ENCODE measurements at regions not wholly inside any gene's neighbourhood (a gene's known extent, or its start where the extent isn't known, plus 50 kb on each side); places are given as distances from the start of the nearest gene placed in this dataset.
"Not testable (repeated sequence)": the region's sequence is repeated elsewhere in the genome, so short reads cannot be mapped to it uniquely, and the experiment has no call there.

DNA sequence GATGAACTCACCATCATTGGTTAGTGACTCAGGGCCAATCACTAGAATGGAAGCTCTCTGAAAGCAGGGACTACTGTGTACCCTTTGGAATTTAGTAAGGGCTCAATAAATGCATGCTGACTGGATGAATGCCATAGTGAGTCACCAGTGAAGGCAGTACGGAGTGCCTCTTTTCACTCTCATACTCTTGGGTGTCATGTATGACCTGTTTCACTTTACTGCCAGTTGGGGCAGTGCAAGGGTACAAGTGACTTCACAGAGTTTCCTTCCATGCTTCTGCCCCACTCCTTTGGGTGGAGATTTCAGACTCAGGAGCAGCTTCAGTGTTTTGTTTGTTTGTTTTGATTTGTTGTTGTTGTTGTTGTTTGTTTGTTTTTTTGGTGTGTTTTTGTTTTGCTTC is 57.7 kb downstream of the SOX3 start:
- no peak for DNase-seq

DNA sequence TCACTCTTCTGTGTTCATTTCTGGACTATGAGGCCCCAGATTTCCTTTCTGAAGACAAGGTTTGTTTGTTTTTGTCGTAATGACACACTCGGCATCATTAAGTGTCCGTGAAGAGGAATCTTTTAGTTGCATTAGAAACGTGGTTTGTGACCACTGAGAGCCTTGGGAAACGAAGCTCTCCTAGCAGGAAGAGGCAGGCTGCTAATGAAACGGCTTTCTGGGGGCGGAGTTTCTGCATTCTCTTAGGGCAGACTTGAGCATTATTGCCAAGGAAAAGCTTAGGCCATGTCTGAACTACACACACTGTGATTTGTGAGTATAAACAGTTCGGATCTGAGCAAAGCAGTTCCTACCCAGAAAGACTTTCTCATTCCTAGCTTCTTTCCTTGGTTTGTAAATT is 64.0 kb downstream of the SOX3 start:
- DNase-seq: no peak

DNA sequence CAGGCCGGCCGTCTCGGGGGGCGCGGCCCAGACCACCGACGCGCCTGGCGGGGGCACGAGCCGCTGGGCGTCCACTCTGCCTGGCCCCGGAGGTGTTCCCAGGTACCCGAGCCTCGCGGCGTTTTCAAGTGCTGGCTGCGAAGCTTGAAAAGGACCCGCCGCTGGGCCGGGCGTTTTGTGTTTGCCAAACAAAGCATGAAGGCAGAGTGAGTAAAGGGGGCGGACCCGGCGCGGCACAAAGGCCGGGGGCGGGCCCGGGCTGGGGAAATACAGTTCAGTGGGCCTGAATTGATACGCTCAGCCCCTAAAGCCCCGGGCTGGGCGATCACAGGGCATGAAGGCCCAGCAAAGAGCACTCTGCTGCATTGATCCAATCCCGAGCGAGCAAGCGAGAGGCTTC is 65.4 kb downstream of the SOX3 start:
- no peak for DNase-seq

DNA sequence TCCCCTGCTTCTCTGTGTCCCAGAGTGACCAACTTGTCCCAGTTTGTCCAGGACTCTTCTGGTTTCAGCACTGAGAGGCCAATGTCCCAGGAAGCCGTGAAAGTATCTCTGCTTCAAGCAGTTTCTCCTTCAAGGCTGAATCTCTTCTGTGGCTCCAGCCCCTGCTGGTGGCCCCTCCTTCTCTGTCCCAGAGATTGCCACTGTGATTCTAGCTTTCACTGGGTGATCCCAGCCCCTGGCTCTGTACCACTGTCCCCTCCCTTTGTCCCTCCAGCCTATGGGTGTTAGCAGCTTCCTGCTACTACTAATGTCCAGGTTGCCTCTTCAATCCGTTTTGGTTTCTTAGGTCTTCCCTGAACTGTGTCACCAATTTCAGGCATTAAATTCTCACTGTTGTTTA is 70.5 kb downstream of the SOX3 start:
- DNase-seq: no peak

DNA sequence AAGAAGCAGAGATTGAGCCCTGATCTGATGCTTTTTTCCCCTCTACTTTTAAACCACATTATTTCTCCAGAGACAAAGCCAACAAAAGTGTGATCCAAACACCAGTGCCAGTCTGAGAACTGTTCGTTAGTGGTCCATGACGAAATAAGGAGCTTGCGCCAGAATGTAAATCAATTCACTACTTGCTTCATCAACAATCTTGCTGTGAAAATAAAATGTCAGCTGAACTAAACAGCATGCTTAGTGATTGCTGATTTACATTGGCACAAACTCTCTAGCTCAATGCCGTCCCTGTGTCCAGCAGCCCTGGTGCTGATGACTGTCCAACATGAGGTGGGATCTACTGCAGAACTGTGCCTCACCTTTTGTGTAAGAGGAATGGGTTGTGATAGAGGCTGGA is 71.3 kb downstream of the SOX3 start:
- no peak for DNase-seq

DNA sequence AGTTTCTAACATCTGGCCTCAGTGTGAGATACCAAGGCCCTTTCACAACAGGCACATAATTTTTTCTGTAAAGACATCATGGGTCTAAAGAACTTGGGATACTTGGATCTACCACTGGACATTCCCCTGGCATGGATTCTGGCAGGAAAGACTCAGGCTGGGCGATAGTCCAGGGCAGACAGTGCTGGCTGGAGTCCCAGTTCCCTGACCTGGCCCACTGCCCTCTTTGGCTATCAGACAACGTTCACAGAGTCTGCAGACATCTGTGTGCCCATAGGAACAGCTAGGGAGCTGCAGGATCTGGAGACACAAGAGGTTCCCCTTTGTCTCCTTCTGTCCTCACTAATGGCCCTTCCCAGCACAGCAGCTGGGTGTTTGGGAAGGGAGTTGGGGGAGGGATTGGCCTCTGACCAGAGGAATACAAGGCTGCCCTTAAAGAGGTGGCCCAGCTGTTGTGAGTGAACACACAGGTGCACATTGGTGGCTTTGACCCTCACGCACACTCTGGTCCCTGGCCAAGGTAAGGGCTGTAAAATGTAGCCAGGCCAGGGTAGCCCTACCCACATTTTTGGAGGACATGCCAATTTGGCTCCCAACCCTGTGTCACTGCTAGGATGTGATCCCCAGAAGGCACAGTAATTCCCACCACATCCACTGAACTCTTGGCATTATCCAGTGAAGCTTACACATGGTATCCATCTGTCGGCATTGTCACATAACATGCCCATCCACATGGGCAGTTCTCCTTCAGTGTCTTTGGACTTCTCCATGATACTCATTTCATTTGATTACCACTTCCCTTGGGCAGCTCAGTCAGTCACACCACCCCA is 72.3 kb downstream of the SOX3 start:
- no peak for DNase-seq

DNA sequence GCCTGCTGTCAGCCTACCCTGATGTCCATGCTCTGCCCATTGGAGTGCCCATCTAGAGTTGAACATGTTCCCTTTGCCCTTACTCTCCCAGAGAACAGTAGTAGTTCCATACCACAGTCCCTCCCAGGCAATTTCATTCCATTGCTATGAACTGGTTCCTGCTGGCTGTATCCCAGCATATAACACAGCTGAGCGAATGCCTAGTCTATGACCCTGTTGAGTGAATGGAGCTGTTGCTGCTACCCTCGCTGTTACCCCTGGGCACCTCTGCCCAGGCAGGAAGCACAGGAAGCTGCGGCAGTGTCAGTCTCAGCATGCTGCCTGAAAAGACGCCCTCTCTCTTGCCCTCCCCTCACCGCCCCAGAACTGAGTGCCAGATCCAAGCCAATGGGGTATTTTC is 73.3 kb downstream of the SOX3 start:
- no peak for DNase-seq

DNA sequence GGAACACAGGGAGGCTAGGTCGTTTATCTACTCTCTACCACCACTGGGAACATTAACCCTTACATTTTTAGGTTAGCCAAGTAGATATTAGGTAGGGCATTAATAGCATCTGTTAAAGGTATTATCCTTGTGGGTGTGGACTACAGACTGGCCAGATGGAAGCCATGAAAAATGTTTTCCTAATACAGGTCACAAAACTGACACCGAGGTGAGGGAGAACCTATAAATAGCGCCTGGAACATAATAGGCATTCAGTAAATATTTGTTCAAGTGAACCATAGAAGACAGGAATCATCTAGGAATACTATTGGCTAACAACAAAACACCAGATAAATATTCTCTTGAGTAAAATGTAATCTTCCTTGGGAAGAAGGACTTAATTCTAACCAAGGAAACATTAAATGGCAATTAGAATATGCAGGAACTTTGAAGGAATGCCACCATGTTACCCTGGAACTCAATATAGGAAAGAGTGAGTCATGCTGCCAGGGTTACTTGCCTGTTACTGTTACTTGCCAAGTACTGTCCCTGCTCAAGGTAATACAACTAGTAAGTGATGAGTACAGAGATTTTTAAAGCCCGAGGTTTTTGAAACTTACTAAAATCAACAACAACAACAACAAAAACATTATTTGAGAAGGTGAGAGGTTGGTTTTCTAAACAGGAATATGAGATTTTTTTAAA is 79.0 kb downstream of the SOX3 start:
- no peak for DNase-seq

DNA sequence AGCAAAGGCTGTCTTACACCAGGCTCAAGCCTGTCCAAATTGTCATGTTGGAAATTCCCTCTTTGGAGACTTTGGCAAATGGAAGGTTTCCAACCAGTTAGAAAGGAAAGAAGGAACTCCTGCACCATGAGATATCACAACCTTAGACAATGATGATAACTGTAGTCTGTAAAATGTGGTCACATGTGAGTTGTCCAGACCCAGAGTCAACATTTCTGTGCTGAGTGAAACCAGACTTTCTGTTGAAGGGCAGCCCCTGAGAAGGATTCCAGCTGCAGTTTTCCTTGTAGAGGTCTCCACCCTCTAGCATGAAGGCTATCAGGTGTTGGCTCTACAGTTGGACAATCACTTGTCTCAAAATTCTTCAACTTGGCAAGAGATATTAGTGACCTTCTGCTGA is 82.4 kb downstream of the SOX3 start:
- DNase-seq: no peak

DNA sequence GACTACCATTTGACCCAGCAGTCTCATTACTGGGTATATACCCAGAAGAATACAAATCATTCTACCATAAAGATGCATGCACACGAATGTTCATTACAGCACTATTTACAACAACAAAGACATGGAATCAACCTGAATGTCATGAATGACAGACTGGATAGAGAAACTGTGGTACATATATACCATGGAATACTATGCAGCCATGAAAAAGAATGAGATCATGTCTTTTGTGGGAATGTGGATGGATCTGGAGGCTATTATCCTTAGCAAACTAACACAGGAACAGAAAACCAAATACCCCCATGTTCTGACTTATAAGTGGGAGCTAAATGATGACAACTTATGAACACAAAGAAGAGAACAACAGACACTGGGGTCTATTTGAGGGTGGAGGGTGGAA is 102.7 kb downstream of the SOX3 start:
- not testable (repeated sequence) for DNase-seq

DNA sequence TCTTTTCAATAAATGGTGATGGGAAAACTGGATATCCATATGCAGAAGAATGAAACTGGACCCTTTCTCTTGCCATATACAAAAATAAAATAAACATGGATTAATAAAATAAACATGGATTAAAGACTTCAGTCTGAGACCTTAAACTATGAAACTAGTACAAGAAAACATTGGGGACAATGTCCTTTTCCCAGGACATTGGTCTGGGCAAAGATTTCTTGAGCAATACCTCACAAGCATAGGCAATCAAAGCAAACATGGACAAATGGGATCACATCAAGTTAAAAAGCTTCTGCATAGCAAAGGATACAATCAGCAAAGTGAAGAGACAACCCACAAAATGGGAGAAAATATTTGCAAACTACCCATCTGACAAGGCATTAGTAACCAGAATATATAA is 108.5 kb downstream of the SOX3 start:
- DNase-seq: not testable (repeated sequence)

DNA sequence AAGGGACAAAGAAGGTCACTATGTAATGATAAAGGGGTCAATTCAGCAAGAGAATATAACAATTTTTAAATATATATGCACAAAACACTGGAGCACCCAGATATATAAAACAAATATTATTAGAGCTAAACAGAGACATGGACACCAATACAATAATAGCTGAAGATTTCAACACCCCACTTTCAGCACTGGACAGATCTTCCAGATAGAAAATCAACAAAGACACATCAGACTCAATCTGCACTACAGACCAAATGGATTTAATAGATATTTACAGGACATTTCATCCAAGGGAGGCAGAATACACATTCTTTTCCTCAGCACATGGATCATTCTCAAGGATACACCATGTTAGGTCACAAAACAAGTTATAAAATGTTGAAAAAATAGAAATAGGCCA is 111.4 kb downstream of the SOX3 start:
- no peak for DNase-seq

DNA sequence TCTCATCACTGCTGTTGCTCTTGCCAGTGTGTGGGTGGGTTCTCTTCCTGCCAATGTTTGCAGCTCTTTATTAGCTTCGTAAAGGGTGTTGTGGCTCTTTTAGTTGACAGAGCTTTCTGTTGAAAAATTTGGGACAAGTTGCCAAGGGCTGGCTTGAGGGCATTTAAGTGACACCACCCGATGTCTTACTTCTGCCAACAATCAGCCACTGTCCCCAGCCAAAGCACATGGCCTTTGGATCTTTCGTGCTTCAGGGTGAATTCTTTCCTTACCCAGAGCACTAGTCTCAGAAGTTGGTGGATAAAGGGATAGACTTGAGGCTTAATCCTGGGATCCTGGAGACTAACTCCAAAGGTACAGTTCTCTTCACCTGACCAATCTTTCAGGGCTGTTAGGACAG is 113.6 kb downstream of the SOX3 start:
- DNase-seq: no peak

DNA sequence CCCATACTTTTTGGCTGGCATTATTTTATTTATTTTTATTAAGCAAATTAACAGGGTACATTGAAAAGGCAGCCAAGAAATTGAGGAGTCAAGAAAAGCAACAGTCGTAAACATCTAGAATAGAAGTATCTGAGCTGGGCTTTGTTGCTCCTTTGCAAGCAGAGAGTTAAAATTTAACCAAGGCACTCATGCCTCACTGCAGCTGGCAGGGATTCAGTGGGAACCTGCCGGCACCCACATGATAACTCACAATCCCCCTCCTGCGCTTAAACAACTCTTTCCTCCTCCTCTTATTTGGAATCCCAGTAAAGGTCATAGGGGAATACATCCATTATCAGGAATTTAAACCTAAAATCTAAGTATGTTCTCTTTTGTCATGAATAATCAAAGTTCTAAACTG is 115.5 kb downstream of the SOX3 start:
- DNase-seq: no peak

DNA sequence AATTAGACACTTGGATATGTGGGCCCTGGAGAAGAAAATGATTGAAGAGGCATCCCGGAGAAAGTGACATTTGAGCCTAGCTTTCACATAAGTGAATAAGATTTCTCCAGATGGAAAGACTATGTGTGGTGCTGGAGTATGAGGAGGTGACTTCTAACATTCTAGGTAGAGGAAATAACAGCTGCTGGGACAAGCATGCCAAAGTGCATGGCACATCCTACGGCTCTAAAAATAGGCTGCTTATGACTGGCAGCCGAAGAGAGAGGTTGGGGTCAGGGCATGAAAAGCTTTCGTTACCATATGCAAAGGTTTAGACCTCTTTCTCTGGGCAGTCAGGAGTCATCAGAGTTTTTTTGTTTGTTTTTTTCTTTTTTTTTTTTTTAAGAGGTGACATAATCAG is 142.0 kb downstream of the SOX3 start:
- DNase-seq: no peak

DNA sequence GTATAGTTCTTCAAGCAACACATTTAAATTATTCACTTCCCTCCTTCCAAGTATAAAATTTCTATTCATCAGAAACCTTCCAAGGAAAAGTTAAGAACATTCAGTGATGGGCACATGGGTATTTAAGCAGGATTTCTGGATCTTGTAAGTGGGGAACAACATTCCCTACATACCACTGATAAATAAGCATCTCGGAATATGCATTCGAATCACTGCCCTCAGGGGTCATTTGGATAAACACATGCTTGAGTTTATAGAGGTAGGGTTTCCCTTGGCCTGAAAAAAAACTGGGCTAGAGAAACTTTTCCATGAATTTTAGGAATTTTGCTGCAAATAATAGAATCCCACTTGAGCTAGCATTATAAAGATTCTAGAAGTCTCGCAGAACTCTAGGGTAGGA is 143.9 kb downstream of the SOX3 start:
- no peak for DNase-seq

DNA sequence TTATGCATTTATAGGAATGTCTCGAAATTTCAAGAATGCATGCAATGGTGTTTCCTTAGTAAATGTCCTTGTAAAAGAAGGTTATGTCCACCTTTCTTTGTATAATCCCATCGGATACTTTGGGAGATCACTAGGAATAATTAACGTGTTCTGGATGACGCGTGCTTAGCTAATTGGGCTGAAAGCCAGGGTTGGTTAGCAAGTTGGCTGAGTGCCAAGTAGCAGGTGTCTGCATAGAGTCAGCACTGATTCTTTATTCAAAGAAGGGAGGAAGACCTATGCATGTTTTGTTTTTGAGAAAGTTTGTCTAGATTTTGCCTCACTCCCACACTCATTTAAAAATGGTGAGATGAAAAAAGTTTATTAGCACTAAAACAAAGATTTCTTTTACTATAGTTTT is 144.6 kb downstream of the SOX3 start:
- no peak for DNase-seq

DNA sequence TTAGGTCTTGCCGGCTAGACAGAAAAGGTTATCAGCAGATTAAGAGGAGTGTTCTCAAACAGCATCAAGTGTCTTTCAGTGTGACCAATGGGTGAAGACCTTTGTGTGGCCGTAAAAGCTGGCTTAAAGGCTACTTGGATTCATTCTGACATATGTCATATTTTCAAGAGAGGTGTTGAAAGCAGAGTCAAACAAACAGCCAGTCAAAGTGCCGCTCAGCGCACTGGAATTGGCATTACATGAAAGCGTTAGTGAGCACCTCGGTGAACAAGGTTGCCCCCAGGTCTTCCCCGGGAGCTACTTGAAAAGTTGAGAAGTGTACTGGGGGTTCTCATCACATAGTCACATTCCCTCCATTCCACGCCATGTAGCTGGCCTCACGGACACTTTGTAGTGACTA is 148.9 kb downstream of the SOX3 start:
- no peak for DNase-seq

DNA sequence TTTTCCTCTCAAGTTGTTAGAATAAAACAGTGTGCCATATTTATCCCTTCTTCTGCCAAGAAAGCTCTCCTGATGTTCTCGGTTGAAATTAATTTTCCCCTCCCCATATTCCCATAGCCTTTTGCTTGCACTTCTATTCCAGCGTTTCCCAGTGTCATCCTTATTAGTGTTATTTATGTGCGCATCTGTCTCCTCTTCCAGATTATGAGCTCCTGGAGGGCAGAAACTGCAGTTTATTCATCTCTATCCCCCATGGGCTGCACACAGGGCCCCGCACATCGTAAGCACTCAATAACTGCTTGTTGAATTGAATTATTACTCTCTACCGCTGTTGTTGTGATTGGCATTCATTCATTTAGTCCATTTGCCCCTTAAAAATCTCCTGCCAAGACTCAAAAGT is 149.4 kb downstream of the SOX3 start:
- no peak for DNase-seq

DNA sequence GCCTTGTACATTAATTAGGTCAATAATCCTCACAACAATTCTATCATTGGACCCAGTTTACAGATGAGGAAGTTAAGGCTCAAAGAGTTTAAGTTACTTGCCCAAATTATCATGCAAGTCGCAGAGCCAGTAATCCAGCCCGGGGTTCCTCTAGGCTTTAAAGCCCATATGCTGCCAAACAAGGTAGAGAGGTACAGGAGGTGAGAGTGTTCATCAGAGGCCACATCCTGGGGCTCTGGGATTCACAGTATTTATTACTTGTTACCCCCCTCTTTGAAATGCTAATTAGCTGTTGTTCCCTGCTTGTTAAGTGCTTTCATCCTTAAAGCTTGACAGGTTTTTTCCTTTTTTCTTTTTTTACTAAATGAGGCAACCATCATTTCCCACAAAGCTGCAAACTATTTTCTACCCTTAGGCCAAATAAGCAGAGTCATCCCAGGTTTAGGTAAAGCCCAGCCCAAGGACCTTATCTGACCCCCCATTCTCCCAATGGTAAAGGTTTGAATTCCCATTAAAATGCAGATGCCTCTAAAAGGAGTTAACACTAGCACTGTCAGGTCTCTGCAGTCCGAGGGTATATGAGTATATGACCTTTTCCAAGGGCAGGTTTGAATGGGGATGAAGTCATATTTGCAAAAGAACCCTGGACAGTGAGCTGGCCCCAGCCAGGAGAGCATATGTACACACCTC is 150.3 kb downstream of the SOX3 start:
- DNase-seq: no peak

DNA sequence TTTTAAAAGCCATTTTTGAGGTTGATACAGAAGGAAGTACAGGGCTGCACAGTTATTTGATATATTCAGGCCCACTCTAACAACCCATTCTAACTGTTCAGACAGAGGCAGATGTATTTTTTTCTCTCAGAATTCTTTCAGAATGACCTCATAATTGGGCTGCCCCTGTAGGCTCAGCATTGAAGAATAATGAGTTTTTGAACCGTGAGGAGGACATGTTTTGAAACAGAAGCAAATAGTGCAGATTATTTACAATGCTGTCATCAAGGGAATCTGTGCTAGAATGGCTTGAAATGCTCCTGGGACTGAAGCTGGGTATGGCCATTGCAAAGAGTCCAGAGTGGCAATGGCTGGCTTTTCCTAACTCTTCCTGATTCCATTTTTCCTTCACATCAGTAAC is 158.1 kb downstream of the SOX3 start:
- DNase-seq: no peak

DNA sequence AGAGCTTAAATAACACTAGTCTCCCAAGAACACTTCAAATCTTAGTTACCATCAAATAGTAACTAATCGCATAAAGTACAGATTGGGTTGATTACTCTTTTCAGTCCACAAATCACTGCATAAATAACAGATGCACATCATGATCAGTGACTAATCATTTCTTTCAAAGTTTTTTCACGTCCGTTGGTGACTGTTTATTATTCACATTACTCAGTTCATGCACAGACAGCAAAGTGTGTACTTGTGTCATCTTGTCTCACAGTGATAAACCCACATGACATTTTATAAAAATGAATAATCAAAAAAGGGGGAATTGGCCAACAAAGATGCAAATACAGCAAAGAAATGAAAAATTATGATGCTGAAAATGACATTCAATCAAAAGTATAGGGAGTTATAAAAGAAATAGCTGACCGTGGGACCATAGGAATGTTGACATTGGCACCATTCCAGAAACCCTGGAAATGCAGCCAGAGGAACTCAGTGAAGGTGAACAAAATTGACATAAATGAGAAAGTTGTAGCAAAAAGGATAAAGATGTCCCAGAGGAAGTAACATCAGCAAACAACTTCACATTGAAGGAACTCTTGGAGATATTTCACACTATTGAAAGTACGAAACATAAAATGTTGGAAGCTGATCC is 161.5 kb downstream of the SOX3 start:
- DNase-seq: no peak

DNA sequence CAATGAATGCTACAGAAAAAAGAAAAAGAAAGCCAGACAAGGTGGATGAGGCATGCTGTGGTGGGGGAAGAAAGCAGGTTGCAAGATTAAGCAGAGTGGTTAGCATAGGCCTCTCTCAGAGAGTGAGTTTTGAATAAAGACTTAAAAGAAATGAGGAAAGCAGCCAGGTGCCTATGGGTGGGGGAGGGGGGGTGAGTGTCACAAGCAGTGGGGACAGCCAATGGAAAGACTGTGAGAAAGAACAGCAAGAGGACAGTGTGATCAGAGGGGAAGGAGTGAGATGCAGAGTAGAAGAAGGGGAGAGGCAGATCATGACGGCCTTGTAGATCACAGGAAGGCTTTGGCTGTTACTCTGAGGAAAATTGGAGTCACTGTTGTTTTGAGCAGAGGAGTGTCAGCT is 162.5 kb downstream of the SOX3 start:
- no peak for DNase-seq

DNA sequence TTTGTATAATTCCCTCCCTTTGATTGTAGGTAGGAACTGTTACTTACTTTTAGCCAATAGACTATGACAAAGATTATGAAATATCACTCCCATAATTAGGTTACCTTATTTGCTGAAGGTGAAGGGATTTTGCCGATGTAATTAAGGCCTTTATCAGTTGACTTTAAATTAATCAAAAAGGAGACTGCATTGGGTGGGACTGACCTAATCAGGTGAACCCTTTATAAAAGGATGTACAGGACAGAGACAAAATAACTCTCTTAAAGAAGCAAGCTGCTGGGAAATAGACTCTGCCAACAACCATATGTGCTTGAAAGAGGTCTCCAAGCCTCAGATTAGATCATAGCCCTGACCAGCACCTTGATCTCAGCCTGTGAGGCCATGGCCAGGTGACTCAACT is 167.6 kb downstream of the SOX3 start:
- DNase-seq: no peak

All from activated CD4-positive, CD25-positive, alpha-beta regulatory T cell (primary cell).